HG02763 (cell line): ENCODE measurements at regions not wholly inside any gene's neighbourhood (a gene's known extent, or its start where the extent isn't known, plus 50 kb on each side); places are given as distances from the start of the nearest gene placed in this dataset.
"Not testable (repeated sequence)": the region's sequence is repeated elsewhere in the genome, so short reads cannot be mapped to it uniquely, and the experiment has no call there.

Experiments used
- ATAC-seq: cut with Tn5 transposase; IDR thresholded peaks from one replicate; pipeline ENCODE4 v1.9.1; 2021; ENCODE audit warnings: mild to moderate bottlenecking, moderate library complexity; ENCODE audit not compliant: unreplicated experiment

DNA sequence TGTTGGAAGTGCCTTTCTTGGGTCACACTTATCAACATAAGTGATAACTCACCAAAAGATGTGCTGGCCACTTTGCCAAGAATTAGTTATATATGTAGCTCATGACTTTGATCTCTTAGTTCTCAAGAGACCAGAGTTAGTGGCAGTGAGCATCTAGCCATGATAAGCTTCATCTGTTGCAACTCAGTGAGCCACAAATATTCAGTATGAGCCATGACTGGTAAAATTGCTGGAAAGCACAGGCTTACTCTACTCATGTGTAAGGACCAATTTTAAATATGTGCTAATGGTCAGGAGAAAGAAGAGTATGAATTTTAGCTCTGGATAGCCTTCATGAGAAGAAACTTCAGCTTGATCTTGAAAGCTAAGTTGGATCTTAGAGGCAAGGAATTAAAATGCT, 59.4 kb upstream of the TLL1 start:
- no peak for ATAC-seq

- no peak for ATAC-seq
Measured at GRCh38 chr4:165814256-165815020, 58.6 kb upstream of the TLL1 start.

DNA sequence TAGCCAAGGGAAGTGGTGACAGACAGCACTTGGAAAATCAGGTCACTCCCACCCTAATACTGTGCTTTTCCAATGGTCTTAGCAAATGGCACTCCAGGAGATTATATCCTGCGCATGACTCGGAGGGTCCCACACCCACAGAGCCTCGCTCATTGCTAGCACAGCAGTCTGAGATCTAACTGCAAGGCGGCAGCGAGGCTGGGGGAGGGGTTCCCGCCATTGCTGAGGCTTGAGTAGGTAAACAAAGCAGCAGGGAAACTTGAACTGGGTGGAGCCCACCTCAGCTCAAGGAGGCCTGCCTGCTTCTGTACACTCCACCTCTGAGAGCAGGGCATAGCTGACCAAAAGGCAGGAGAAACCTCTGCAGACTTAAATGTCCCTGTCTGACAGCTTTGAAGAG, 53.9 kb upstream of the TLL1 start:
- ATAC-seq: not testable (repeated sequence)
